Epithelial cell of proximal tubule (primary cell): ENCODE measurements at regions not wholly inside any gene's neighbourhood (a gene's known extent, or its start where the extent isn't known, plus 50 kb on each side); places are given as distances from the start of the nearest gene placed in this dataset.

Source experiments
- DNase-seq: peaks from one replicate; pipeline ENCODE4 v3.0.0-alpha.2; 2011; ENCODE audit warnings: low read depth
- H3K4me3 ChIP-seq: 2 replicates; pipeline ENCODE4 v1.5.1; 2011; ENCODE audit warnings: low read depth, mild to moderate bottlenecking, low read length
- TF ChIP-seq, protein P1 (sequence below): conservative IDR thresholded peaks from 2 replicates; pipeline ENCODE4 v1.5.1; 2012; ENCODE audit warnings: low read depth, mild to moderate bottlenecking, low read length

DNA sequence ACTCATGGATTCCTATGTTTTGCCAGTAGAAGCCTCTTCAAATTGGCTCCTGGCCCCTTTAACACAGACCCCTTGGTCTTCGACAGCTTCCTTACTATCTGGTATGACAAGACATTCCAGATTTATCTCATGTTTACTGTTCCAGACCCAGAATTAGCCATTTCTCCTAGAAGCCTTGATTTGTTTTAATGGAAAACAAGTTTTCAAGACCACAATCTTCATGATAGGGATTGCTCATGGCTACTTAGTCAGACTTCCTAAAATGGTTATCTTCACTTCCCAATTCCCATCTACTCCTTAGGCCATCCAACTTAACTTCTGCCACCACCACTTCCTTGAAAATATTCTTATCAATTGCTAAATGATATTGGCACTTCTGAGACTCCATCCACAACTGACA lies 63.2 kb downstream of the TTC32 start:
- DNase-seq: no peak
- H3K4me3 ChIP-seq: no peak overlapping the region
- TF ChIP-seq, protein P1, sequence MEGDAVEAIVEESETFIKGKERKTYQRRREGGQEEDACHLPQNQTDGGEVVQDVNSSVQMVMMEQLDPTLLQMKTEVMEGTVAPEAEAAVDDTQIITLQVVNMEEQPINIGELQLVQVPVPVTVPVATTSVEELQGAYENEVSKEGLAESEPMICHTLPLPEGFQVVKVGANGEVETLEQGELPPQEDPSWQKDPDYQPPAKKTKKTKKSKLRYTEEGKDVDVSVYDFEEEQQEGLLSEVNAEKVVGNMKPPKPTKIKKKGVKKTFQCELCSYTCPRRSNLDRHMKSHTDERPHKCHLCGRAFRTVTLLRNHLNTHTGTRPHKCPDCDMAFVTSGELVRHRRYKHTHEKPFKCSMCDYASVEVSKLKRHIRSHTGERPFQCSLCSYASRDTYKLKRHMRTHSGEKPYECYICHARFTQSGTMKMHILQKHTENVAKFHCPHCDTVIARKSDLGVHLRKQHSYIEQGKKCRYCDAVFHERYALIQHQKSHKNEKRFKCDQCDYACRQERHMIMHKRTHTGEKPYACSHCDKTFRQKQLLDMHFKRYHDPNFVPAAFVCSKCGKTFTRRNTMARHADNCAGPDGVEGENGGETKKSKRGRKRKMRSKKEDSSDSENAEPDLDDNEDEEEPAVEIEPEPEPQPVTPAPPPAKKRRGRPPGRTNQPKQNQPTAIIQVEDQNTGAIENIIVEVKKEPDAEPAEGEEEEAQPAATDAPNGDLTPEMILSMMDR: no peak

DNA sequence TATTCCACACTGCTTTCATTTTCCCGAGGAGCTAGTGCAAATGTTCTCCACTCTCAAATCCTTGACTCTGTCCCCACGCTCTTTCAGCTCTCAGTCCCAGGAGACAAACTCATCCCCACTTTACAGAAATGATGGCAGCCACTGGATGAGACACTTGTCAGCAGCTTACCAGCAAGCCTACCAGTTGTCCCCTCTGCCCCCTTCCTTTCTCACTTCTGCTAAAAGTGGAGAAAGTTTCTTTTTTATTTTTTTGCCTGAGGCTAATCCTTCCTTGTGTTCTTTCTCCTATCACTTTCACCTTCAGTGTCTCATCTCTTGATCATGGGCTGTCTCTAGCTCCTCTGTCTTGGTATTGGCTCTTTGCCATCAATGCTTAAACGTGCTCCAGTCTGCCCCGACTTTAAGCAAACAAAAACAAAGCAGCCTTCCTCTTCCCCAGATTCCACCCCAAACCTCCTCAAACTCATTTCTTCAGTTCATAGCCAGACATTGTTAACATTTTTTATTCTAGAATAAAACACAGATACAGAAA lies 64.5 kb downstream of the TTC32 start:
- TF ChIP-seq, protein P1: no peak
- DNase-seq: no peak
- H3K4me3 ChIP-seq: no peak overlapping the region

DNA sequence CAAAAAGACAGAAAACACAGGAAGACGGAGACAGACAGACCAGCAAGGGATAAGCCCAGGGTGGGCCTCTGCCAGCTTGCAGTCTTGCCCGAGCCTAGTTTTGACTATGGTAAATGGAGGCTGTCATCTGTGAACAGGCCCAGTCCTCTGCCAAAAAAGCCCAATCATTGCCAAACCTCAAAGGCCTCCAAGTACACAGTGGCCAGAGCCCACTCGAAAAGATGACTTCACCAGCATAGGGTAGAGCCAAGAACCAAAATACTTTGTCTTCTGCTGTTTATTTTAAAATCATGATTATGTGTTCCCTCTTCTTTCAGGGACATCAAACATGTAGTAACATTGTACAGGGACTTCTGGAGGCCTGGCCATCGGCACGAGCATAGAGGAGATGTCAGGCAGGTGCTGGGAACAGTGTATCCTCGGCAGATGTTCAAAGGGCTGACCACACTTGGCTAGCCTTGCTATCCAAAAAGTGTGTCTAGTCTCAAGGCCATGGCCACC lies 66.0 kb downstream of the TTC32 start:
- no peak overlapping the region for H3K4me3 ChIP-seq
- TF ChIP-seq, protein P1: no peak
- DNase-seq: no peak

DNA sequence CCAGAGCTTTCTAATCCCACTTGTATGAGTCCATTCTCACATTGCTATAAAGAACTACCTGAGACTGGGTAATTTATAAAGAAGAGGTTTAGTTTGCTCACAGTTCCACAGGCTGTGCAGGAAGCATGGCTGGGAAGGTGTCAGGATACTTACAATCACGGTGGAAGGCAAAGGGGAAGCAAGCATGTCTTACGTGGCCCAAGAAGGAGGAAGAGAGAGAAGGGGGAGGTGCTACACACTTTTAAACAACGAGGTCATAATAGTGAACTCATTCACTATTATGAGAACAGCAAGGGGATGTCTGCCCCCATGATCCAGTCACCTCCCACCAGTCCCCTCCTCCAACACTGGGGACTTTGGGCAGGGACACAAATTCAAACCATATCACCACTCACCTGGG lies 67.8 kb downstream of the TTC32 start:
- no peak overlapping the region for H3K4me3 ChIP-seq
- TF ChIP-seq, protein P1: no peak
- no peak for DNase-seq

DNA sequence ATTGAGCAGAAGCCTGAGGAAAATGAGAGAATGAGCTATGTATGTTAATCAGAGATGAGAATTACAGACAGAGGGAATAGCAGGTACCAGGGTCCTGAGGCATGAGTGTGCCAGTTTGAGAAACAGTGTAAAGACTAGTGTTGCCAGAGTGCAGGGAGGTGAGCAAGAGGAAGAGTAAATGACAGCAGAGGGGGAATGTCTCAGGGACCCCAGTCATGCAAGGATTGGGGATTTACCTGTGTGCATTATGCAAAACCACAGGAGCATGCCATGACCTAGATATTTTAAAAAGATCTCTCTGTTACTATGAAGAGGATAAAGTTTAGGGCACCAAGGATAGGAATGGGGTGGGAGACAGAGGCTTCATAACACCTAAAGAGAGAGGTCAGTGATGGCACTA lies 72.1 kb downstream of the TTC32 start:
- TF ChIP-seq, protein P1: no peak
- H3K4me3 ChIP-seq: no peak overlapping the region
- no peak for DNase-seq

DNA sequence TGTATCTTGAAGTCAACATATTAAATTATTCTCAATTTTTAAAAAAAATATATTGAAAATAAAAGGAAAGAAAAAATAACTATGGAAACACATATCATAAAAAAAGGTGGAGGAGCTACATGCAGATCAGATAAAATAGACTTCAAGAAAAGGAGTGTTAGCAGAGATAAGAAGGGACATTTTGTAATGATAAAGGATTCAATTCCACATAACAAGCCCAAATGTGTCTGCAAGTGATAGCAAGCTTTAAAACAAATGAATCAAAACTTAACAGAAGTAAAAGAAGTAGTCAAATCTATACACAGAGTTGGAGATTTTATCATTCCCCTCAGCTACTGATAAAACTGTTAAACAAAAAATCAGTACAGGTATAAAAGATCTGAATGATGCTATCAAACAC lies 74.9 kb downstream of the TTC32 start:
- no peak for DNase-seq
- H3K4me3 ChIP-seq: no peak overlapping the region
- TF ChIP-seq, protein P1: no peak

DNA sequence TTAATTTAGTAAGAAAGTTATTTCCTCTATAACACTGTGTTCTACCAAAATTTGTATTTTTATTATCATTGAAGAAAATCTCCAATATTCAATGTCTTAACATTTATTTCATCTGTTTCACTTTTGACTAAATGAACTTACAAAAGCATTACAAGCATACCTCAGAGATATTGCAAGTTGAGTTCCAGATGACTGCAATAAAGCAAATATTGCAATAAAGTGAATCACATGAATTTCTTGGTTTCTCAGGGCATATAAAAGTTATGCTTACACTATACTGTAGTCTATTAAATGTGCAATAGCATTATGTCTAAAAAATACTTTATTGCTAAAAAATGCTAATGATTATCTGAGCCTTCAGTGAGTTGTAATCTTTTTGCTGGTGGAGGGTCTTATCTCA lies 78.3 kb downstream of the TTC32 start:
- DNase-seq: no peak
- TF ChIP-seq, protein P1: no peak

More for the DNA sequence above, 78.3 kb downstream of the TTC32 start:
- H3K4me3 ChIP-seq: no peak overlapping the region
